HG02852 (cell line): ENCODE measurements at regions not wholly inside any gene's neighbourhood (a gene's known extent, or its start where the extent isn't known, plus 50 kb on each side); places are given as distances from the start of the nearest gene placed in this dataset.
"Not testable (repeated sequence)": the region's sequence is repeated elsewhere in the genome, so short reads cannot be mapped to it uniquely, and the experiment has no call there.

Source experiments
- ATAC-seq: cut with Tn5 transposase; IDR thresholded peaks from one replicate; pipeline ENCODE4 v1.9.1; 2021; ENCODE audit warnings: mild to moderate bottlenecking, moderate library complexity; ENCODE audit not compliant: unreplicated experiment

GRCh38 chrX:130550351-130550750 lies 148.6 kb downstream of the RBMX2 start:
- no peak for ATAC-seq

DNA sequence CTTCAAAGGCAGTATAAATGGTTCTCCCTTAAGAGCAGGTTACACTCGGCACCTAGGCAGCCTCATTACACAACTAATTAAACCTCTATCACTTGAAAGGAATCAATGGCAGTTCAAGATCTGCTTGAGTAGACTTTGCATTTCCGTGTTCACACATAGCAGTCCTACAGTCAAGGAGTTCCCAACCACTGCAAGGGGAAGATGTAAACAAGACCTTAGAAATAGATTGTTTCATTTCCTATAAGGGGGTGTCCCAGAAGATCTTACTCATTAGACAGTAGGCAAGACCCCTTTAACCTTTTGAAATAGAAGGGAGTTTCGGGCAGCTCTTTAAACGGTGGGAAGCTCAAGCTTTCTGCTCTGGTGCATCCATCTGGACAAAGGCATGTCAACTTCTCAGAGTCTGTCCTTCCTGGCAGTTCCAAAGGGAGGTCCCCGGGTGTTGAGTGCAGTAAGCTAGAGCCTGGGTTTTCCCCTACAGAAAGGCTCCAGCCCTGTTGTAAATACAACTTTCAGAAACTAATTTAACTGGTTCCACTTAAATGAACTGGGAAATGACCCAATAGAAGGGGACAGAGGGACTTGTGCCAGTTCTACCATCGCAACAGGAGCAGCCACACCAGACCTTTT lies 150.8 kb downstream of the RBMX2 start:
- peak; percentile 87 for ATAC-seq

- no peak for ATAC-seq
Observed at GRCh38 chrX:130555341-130555740, 153.6 kb downstream of the RBMX2 start.

DNA sequence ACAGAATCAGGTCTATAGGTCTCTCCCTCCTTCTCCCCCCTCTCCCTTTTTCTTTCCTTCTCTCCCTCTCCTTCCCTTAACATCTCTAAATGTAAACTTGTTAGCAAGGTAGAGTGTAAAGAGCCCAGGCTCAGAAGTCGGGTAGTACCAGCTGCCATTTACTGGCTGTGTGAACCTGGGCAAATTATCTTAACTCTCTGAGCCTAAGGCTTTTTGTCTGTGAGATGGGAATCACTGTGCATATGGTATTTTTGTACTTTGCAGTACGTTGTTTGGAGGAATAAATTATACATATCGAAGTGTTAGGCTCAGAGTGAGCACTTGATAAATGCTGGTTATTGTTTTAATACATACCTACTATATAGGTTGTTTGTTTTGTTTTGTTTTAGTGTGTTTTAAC lies 154.0 kb downstream of the RBMX2 start:
- no peak for ATAC-seq

- no peak for ATAC-seq
Observed at GRCh38 chrX:130556951-130557350, 155.2 kb downstream of the RBMX2 start.

- ATAC-seq: no peak
Observed at GRCh38 chrX:130560544-130560943, 158.8 kb downstream of the RBMX2 start.

GRCh38 chrX:130561930-130562329 lies 160.1 kb downstream of the RBMX2 start:
- no peak for ATAC-seq

GRCh38 chrX:130563476-130563875 lies 161.7 kb downstream of the RBMX2 start:
- no peak for ATAC-seq

DNA sequence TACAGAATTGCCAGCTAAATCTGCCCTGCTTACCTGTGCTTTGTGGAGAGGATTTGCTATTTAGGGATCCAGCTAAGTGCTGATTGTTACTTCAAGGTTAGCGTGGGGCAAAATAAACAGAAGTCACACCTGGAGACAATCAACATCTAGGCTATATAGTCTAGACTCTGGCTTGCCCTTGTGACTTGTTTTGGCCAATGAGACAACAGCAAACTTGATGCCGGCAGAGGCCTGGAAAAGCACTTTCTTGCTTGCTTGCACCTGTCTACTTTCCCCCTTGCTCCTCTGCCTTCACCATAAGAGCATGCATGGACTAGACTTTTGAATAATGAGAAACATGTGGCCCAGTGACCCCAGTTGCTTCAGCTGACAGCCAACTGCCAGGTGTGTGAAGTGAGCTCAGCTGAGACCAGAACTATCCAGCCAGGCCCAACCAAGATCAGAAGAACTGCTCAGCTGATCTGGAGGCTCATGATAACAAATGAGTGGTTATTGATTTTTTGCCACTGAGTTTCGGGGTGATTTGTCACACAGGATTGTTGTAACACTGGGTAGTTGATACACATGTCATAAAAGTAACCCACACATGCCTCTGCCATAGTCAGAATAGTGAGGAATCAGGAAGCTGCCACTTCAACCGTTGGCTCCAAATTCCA lies 164.4 kb downstream of the RBMX2 start:
- ATAC-seq: no peak

DNA sequence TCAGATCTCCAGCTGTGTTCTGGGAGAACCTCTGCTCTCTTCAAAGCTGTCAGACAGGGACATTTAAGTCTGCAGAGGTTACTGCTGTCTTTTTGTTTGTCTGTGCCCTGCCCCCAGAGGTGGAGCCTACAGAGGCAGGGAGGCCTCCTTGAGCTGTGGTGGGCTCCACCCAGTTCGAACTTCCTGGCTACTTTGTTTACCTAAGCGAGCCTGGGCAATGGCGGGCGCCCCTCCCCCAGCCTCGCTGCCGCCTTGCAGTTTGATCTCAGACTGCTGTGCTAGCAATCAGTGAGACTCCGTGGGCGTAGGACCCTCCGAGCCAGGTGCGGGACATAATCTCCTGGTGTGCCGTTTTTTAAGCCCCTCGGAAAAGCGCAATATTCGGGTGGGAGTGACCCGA lies 171.2 kb downstream of the RBMX2 start:
- ATAC-seq: not testable (repeated sequence)
